H9 (cell line): ENCODE measurements at regions not wholly inside any gene's neighbourhood (a gene's known extent, or its start where the extent isn't known, plus 50 kb on each side); places are given as distances from the start of the nearest gene placed in this dataset.

ENCODE experiments used
- DNase-seq: peaks from one replicate; pipeline ENCODE4 v3.0.0-alpha.2; 2017
- H2AFZ ChIP-seq: one replicate; pipeline ENCODE4 v1.6.1; 2013; ENCODE audit warnings: mild to moderate bottlenecking, low read length, control low read depth, moderate library complexity
- H2AK5ac ChIP-seq: 2 replicates; pipeline ENCODE4 v1.6.1; 2013; ENCODE audit warnings: low read length, control low read depth, mixed read lengths; ENCODE audit not compliant: insufficient read length
- H2BK120ac ChIP-seq: one replicate; pipeline ENCODE4 v1.6.1; 2013; ENCODE audit warnings: low read depth, mild to moderate bottlenecking, low read length, control low read depth, inconsistent platforms; ENCODE audit not compliant: poor library complexity, severe bottlenecking
- H2BK12ac ChIP-seq: 2 replicates; pipeline ENCODE4 v1.6.1; 2013; ENCODE audit warnings: low read length, control low read depth, mixed read lengths, low read depth; ENCODE audit not compliant: insufficient read length
- H2BK15ac ChIP-seq: 2 replicates; pipeline ENCODE4 v1.6.1; 2013; ENCODE audit warnings: low read depth, low read length, control low read depth
- H2BK20ac ChIP-seq: one replicate; pipeline ENCODE4 v1.6.1; 2013; ENCODE audit warnings: low read depth, mild to moderate bottlenecking, low read length, control low read depth, inconsistent platforms; ENCODE audit not compliant: poor library complexity, severe bottlenecking
- H2BK5ac ChIP-seq: 2 replicates; pipeline ENCODE4 v1.6.1; 2013; ENCODE audit warnings: low read length, control low read depth, mixed read lengths; ENCODE audit not compliant: insufficient read length
- H3K14ac ChIP-seq: 2 replicates; pipeline ENCODE4 v1.6.1; 2013; ENCODE audit warnings: low read length, control low read depth; ENCODE audit not compliant: insufficient read depth
- H3K18ac ChIP-seq: 2 replicates; pipeline ENCODE4 v1.6.1; 2013; ENCODE audit warnings: low read depth, mild to moderate bottlenecking, mixed read lengths, low read length, control low read depth; ENCODE audit not compliant: insufficient read length
- H3K23ac ChIP-seq: 2 replicates; pipeline ENCODE4 v1.6.1; 2013; ENCODE audit warnings: low read length, control low read depth, mixed read lengths, low read depth; ENCODE audit not compliant: insufficient read length
- H3K23me2 ChIP-seq: 2 replicates; pipeline ENCODE4 v1.6.1; 2013; ENCODE audit warnings: low read depth, mild to moderate bottlenecking, mixed read lengths, low read length, control low read depth; ENCODE audit not compliant: insufficient read length, poor library complexity, severe bottlenecking
- H3K27ac ChIP-seq: 2 replicates; pipeline ENCODE4 v1.5.1; 2013; ENCODE audit warnings: low read length, control low read depth, mixed read lengths, low read depth; ENCODE audit not compliant: insufficient read length
- H3K27me3 ChIP-seq: 2 replicates; pipeline ENCODE4 v1.6.1; 2013; ENCODE audit warnings: low read length, control low read depth, inconsistent platforms; ENCODE audit not compliant: insufficient read depth
- H3K4ac ChIP-seq: 2 replicates; pipeline ENCODE4 v1.6.1; 2013; ENCODE audit warnings: low read depth, mild to moderate bottlenecking, control low read depth, inconsistent platforms, low read length, moderate library complexity
- H3K4me1 ChIP-seq: 2 replicates; pipeline ENCODE4 v1.6.1; 2013; ENCODE audit warnings: low read length, control low read depth, inconsistent platforms; ENCODE audit not compliant: insufficient read depth
- H3K4me2 ChIP-seq: 2 replicates; pipeline ENCODE4 v1.6.1; 2013; ENCODE audit warnings: low read length, control low read depth, mixed read lengths; ENCODE audit not compliant: insufficient read length, insufficient read depth
- H3K56ac ChIP-seq: 2 replicates; pipeline ENCODE4 v1.6.1; 2013; ENCODE audit warnings: low read depth, mild to moderate bottlenecking, mixed read lengths, low read length, control low read depth; ENCODE audit not compliant: insufficient read length
- H3K79me1 ChIP-seq: 2 replicates; pipeline ENCODE4 v1.6.1; 2013; ENCODE audit warnings: low read depth, mild to moderate bottlenecking, moderate library complexity, low read length, control low read depth, inconsistent platforms; ENCODE audit not compliant: insufficient read depth, poor library complexity, severe bottlenecking
- H3K79me2 ChIP-seq: 2 replicates; pipeline ENCODE4 v1.6.1; 2013; ENCODE audit warnings: low read length, control low read depth, inconsistent platforms; ENCODE audit not compliant: insufficient read depth
- H3K9ac ChIP-seq: 2 replicates; pipeline ENCODE4 v1.6.1; 2013; ENCODE audit warnings: low read length, control low read depth, mixed read lengths; ENCODE audit not compliant: insufficient read length; ENCODE audit errors: extremely low read depth
- H3K9me3 ChIP-seq: one replicate; pipeline ENCODE4 v1.6.1; 2013; ENCODE audit warnings: low read depth, low read length, inconsistent platforms; ENCODE audit not compliant: control insufficient read depth
- H3T11ph ChIP-seq: one replicate; pipeline ENCODE4 v1.6.1; 2013; ENCODE audit warnings: mild to moderate bottlenecking, low read length, control low read depth, inconsistent platforms
- H4K20me1 ChIP-seq: one replicate; pipeline ENCODE4 v1.6.1; 2013; ENCODE audit not compliant: control insufficient read depth, insufficient read length, insufficient read depth
- H4K5ac ChIP-seq: 2 replicates; pipeline ENCODE4 v1.6.1; 2013; ENCODE audit warnings: low read depth, mild to moderate bottlenecking, mixed read lengths, low read length, control low read depth; ENCODE audit not compliant: insufficient read length
- H4K8ac ChIP-seq: replicated peaks from 2 replicates; pipeline ENCODE4 v1.6.1; 2013; ENCODE audit warnings: low read length, control low read depth, mixed read lengths, low read depth; ENCODE audit not compliant: insufficient read length
- H4K91ac ChIP-seq: 2 replicates; pipeline ENCODE4 v1.6.1; 2013; ENCODE audit warnings: low read depth, mild to moderate bottlenecking, moderate library complexity, mixed read lengths, low read length, control low read depth; ENCODE audit not compliant: insufficient read length
- H3K27ac Mint-ChIP-seq, 3 experiments: 2 replicates in 2 of 3; 3 replicates in 1 of 3; pipeline ENCODE4 v1.8.0; 2020 to 2021; ENCODE audit warnings: mixed read lengths in 3 of 3, mild to moderate bottlenecking in 1 of 3, moderate library complexity in 1 of 3
- H3K27me3 Mint-ChIP-seq: 2 replicates; pipeline ENCODE4 v1.8.0; 2021; ENCODE audit warnings: low read depth, mild to moderate bottlenecking, moderate library complexity, mixed read lengths
- H3K36me3 Mint-ChIP-seq, 3 experiments: 2 replicates in 2 of 3; 3 replicates in 1 of 3; pipeline ENCODE4 v1.8.0; 2020 to 2021; ENCODE audit warnings: low read depth in 3 of 3, mixed read lengths in 3 of 3; ENCODE audit not compliant: insufficient read depth in 1 of 3
- H3K4me1 Mint-ChIP-seq, 2 experiments: 2 replicates each; pipeline ENCODE4 v1.8.0; 2020; ENCODE audit warnings: mixed read lengths in 2 of 2
- H3K4me3 Mint-ChIP-seq, 2 experiments: 2 replicates in 1 of 2; 3 replicates in 1 of 2; pipeline ENCODE4 v1.8.0; 2020 to 2021; ENCODE audit warnings: mild to moderate bottlenecking in 2 of 2, mixed read lengths in 2 of 2, moderate library complexity in 1 of 2
- H3K9me3 Mint-ChIP-seq, 2 experiments: 2 replicates in 1 of 2; 3 replicates in 1 of 2; pipeline ENCODE4 v1.8.0; 2020; ENCODE audit warnings: mild to moderate bottlenecking in 2 of 2, mixed read lengths in 2 of 2, moderate library complexity in 1 of 2
- WGBS: extraction: QIAGEN DNeasy Blood & Tissue Kit; methylation state at CpG from one replicate; pipeline ENCODE4 v1.1.7; 2013; ENCODE audit warnings: missing lambda C conversion rate, low lambda C conversion rate, mixed read lengths; ENCODE audit not compliant: insufficient read length; ENCODE audit errors: extremely low coverage; 5-methylcytosine and 5-hydroxymethylcytosine counted together
- TF ChIP-seq, protein P1 (sequence below): fragments of 200-600 bp; sonication (generic); conservative IDR thresholded peaks from 3 replicates; pipeline ENCODE4 v1.8.0; 2021; ENCODE audit warnings: antibody characterized with exemption, mild to moderate bottlenecking

DNA sequence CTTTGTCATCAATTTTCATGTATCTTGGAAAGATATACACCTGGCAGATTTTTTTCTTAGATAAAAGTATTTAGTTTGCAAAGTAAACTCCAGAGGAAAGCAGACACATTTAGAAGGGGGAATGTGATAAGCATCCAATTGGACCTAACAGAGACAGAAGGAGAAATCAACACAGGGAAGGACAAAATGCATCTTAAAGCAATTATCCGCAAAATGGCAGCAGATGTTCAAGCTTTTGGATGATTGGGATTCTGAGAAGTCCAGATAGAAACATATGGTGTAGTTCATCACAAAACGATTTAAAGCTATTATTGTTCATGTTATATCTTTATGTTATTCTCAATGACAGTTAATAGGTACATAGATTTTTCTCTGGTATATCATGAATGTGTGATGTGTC lies 1153.1 kb upstream of the B3GALT2 start:
- Mint-ChIP-seq H3K27ac (no peak overlapping the region), H3K4me3 (no peak overlapping the region), H3K4me1 (peaks cover 5% of the 10 kb centered on the region in 2 experiments; a peak in 2 of 4 replicates), H3K36me3 (no peaks in the 10 kb centered on the region), H3K27me3 (no peaks in the 10 kb centered on the region), H3K9me3 (no peaks in the 10 kb centered on the region)
- Histone ChIP-seq H2AFZ (no peak overlapping the region), H2BK120ac (no peak overlapping the region), H2BK20ac (no peak overlapping the region), H3K9me3 (no peaks in the 10 kb centered on the region), H3K27me3 (no peaks in the 10 kb centered on the region), H3K18ac (no peak overlapping the region), H3K4me2 (no peak overlapping the region), H3T11ph (no peak overlapping the region), H3K23ac (no peak overlapping the region), H3K9ac (no peak overlapping the region), H3K4me1 (no peaks in the 10 kb centered on the region), H4K20me1 (no peaks in the 10 kb centered on the region), H3K27ac (no peak overlapping the region), H3K4ac (no peak overlapping the region), H3K79me2 (no peaks in the 10 kb centered on the region), H3K23me2 (no peaks in the 10 kb centered on the region), H2BK12ac (no peak overlapping the region), H3K56ac (no peak overlapping the region), H4K8ac (no peak overlapping the region), H3K79me1 (no peaks in the 10 kb centered on the region), H2BK15ac (no peak overlapping the region), H4K5ac (no peak overlapping the region), H2AK5ac (no peak overlapping the region), H4K91ac (no peak overlapping the region), H3K14ac (no peak overlapping the region), H2BK5ac (no peak overlapping the region)
- DNase-seq, result no peak
- TF ChIP-seq, protein P1, sequence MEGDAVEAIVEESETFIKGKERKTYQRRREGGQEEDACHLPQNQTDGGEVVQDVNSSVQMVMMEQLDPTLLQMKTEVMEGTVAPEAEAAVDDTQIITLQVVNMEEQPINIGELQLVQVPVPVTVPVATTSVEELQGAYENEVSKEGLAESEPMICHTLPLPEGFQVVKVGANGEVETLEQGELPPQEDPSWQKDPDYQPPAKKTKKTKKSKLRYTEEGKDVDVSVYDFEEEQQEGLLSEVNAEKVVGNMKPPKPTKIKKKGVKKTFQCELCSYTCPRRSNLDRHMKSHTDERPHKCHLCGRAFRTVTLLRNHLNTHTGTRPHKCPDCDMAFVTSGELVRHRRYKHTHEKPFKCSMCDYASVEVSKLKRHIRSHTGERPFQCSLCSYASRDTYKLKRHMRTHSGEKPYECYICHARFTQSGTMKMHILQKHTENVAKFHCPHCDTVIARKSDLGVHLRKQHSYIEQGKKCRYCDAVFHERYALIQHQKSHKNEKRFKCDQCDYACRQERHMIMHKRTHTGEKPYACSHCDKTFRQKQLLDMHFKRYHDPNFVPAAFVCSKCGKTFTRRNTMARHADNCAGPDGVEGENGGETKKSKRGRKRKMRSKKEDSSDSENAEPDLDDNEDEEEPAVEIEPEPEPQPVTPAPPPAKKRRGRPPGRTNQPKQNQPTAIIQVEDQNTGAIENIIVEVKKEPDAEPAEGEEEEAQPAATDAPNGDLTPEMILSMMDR, result no peak
- WGBS, result no CpG with 5 or more reads among the region's 2 CpGs
